ENCODE measurements at regions not wholly inside any gene's neighbourhood (a gene's known extent, or its start where the extent isn't known, plus 50 kb on each side); places are given as distances from the start of the nearest gene placed in this dataset.

- Histone ChIP-seq H3K4me1 (ENCODE audit: control insufficient read depth, insufficient read depth, low read length) (no peaks in the 10 kb centered on the region), H3K27me3 (ENCODE audit: control insufficient read depth, insufficient read depth, low read length) (no peaks in the 10 kb centered on the region), H3K9me3 (ENCODE audit: control insufficient read depth, insufficient read depth, low read length) (no peaks in the 10 kb centered on the region), H3K36me3 (ENCODE audit: control insufficient read depth, insufficient read depth, low read length) (no peaks in the 10 kb centered on the region), H3K4me3 (ENCODE audit: low read length) (no peak overlapping the region), H3K27ac (ENCODE audit: low read length) (no peak overlapping the region)
- no CpG with 5 or more reads among the region's 1 CpG for WGBS (ENCODE audit: insufficient coverage, insufficient read length)
- no peak for DNase-seq (ENCODE audit: low read depth, low spot score)
These were observed 368.6 kb upstream of the C2CD4B start for GRCh38 chr15:62533687-62534086.

GRCh38 chr15:62534996-62535395 is 369.9 kb upstream of the C2CD4B start:
- Histone ChIP-seq H3K36me3 (ENCODE audit: control insufficient read depth, insufficient read depth, low read length) (no peaks in the 10 kb centered on the region), H3K4me1 (ENCODE audit: control insufficient read depth, insufficient read depth, low read length) (no peaks in the 10 kb centered on the region), H3K9me3 (ENCODE audit: control insufficient read depth, insufficient read depth, low read length) (no peaks in the 10 kb centered on the region), H3K27me3 (ENCODE audit: control insufficient read depth, insufficient read depth, low read length) (no peaks in the 10 kb centered on the region), H3K4me3 (ENCODE audit: low read length) (no peak overlapping the region), H3K27ac (ENCODE audit: low read length) (no peak overlapping the region)
- DNase-seq (ENCODE audit: low read depth, low spot score), result no peak
- no CpG with 5 or more reads among the region's 2 CpGs for WGBS (ENCODE audit: insufficient coverage, insufficient read length)

GRCh38 chr15:62539236-62539635 is 374.2 kb upstream of the C2CD4B start:
- H3K27ac ChIP-seq (ENCODE audit: low read length), result no peak overlapping the region
- H3K4me3 ChIP-seq (ENCODE audit: low read length), result no peak overlapping the region
- H3K36me3 ChIP-seq (ENCODE audit: control insufficient read depth, insufficient read depth, low read length), result no peaks in the 10 kb centered on the region
- H3K27me3 ChIP-seq (ENCODE audit: control insufficient read depth, insufficient read depth, low read length), result no peaks in the 10 kb centered on the region
- no peaks in the 10 kb centered on the region for H3K9me3 ChIP-seq (ENCODE audit: control insufficient read depth, insufficient read depth, low read length)
- no peaks in the 10 kb centered on the region for H3K4me1 ChIP-seq (ENCODE audit: control insufficient read depth, insufficient read depth, low read length)
- WGBS (ENCODE audit: insufficient coverage, insufficient read length), result no CpG with 5 or more reads among the region's 1 CpG
- DNase-seq (ENCODE audit: low read depth, low spot score), result no peak

- no peaks in the 10 kb centered on the region for H3K9me3 ChIP-seq (ENCODE audit: control insufficient read depth, insufficient read depth, low read length)
- no peak for DNase-seq (ENCODE audit: low read depth, low spot score)
- H3K4me1 ChIP-seq (ENCODE audit: control insufficient read depth, insufficient read depth, low read length), result no peaks in the 10 kb centered on the region
- WGBS (ENCODE audit: insufficient coverage, insufficient read length), result no CpG with 5 or more reads among the region's 4 CpGs
- H3K4me3 ChIP-seq (ENCODE audit: low read length), result no peak overlapping the region
- no peaks in the 10 kb centered on the region for H3K36me3 ChIP-seq (ENCODE audit: control insufficient read depth, insufficient read depth, low read length)
- no peaks in the 10 kb centered on the region for H3K27me3 ChIP-seq (ENCODE audit: control insufficient read depth, insufficient read depth, low read length)
- no peak overlapping the region for H3K27ac ChIP-seq (ENCODE audit: low read length)
These were observed 376.2 kb upstream of the C2CD4B start for GRCh38 chr15:62541250-62541649.

GRCh38 chr15:62541846-62542245 is 376.8 kb upstream of the C2CD4B start:
- no peak for DNase-seq (ENCODE audit: low read depth, low spot score)
- Histone ChIP-seq H3K27me3 (ENCODE audit: control insufficient read depth, insufficient read depth, low read length) (no peaks in the 10 kb centered on the region), H3K9me3 (ENCODE audit: control insufficient read depth, insufficient read depth, low read length) (no peaks in the 10 kb centered on the region), H3K36me3 (ENCODE audit: control insufficient read depth, insufficient read depth, low read length) (no peaks in the 10 kb centered on the region), H3K4me3 (ENCODE audit: low read length) (no peak overlapping the region), H3K27ac (ENCODE audit: low read length) (no peak overlapping the region), H3K4me1 (ENCODE audit: control insufficient read depth, insufficient read depth, low read length) (no peaks in the 10 kb centered on the region)
- no CpG with 5 or more reads among the region's 6 CpGs for WGBS (ENCODE audit: insufficient coverage, insufficient read length)

- H3K27me3 ChIP-seq (ENCODE audit: control insufficient read depth, insufficient read depth, low read length), result no peaks in the 10 kb centered on the region
- no peaks in the 10 kb centered on the region for H3K36me3 ChIP-seq (ENCODE audit: control insufficient read depth, insufficient read depth, low read length)
- no peak overlapping the region for H3K4me3 ChIP-seq (ENCODE audit: low read length)
- H3K9me3 ChIP-seq (ENCODE audit: control insufficient read depth, insufficient read depth, low read length), result no peaks in the 10 kb centered on the region
- no peak overlapping the region for H3K27ac ChIP-seq (ENCODE audit: low read length)
- no CpG with 5 or more reads among the region's 3 CpGs for WGBS (ENCODE audit: insufficient coverage, insufficient read length)
- H3K4me1 ChIP-seq (ENCODE audit: control insufficient read depth, insufficient read depth, low read length), result no peaks in the 10 kb centered on the region
- no peak for DNase-seq (ENCODE audit: low read depth, low spot score)
These were observed 379.4 kb upstream of the C2CD4B start for GRCh38 chr15:62544446-62544845.

- H3K36me3 ChIP-seq (ENCODE audit: control insufficient read depth, insufficient read depth, low read length), result no peaks in the 10 kb centered on the region
- no peaks in the 10 kb centered on the region for H3K27me3 ChIP-seq (ENCODE audit: control insufficient read depth, insufficient read depth, low read length)
- H3K4me1 ChIP-seq (ENCODE audit: control insufficient read depth, insufficient read depth, low read length), result no peaks in the 10 kb centered on the region
- H3K27ac ChIP-seq (ENCODE audit: low read length), result no peak overlapping the region
- no peak for DNase-seq (ENCODE audit: low read depth, low spot score)
- WGBS (ENCODE audit: insufficient coverage, insufficient read length), result no CpG with 5 or more reads among the region's 4 CpGs
- H3K4me3 ChIP-seq (ENCODE audit: low read length), result no peak overlapping the region
- no peaks in the 10 kb centered on the region for H3K9me3 ChIP-seq (ENCODE audit: control insufficient read depth, insufficient read depth, low read length)
These were observed 380.6 kb upstream of the C2CD4B start for GRCh38 chr15:62545467-62546227.

- Histone ChIP-seq H3K9me3 (ENCODE audit: control insufficient read depth, insufficient read depth, low read length) (no peaks in the 10 kb centered on the region), H3K27me3 (ENCODE audit: control insufficient read depth, insufficient read depth, low read length) (no peaks in the 10 kb centered on the region), H3K27ac (ENCODE audit: low read length) (no peak overlapping the region), H3K36me3 (ENCODE audit: control insufficient read depth, insufficient read depth, low read length) (no peaks in the 10 kb centered on the region), H3K4me3 (ENCODE audit: low read length) (no peak overlapping the region), H3K4me1 (ENCODE audit: control insufficient read depth, insufficient read depth, low read length) (no peaks in the 10 kb centered on the region)
- no peak for DNase-seq (ENCODE audit: low read depth, low spot score)
- no CpG with 5 or more reads among the region's 4 CpGs for WGBS (ENCODE audit: insufficient coverage, insufficient read length)
These were observed 381.5 kb upstream of the C2CD4B start for GRCh38 chr15:62546628-62547027.

- Histone ChIP-seq H3K27me3 (ENCODE audit: control insufficient read depth, insufficient read depth, low read length) (no peaks in the 10 kb centered on the region), H3K27ac (ENCODE audit: low read length) (no peak overlapping the region), H3K9me3 (ENCODE audit: control insufficient read depth, insufficient read depth, low read length) (no peaks in the 10 kb centered on the region), H3K4me3 (ENCODE audit: low read length) (no peak overlapping the region), H3K36me3 (ENCODE audit: control insufficient read depth, insufficient read depth, low read length) (no peaks in the 10 kb centered on the region), H3K4me1 (ENCODE audit: control insufficient read depth, insufficient read depth, low read length) (no peaks in the 10 kb centered on the region)
- WGBS (ENCODE audit: insufficient coverage, insufficient read length), result no CpG with 5 or more reads among the region's 3 CpGs
- DNase-seq (ENCODE audit: low read depth, low spot score), result no peak
These were observed 382.5 kb upstream of the C2CD4B start for GRCh38 chr15:62547584-62547983.

GRCh38 chr15:62549345-62549970 is 384.4 kb upstream of the C2CD4B start:
- DNase-seq (ENCODE audit: low read depth, low spot score), result no peak
- WGBS (ENCODE audit: insufficient coverage, insufficient read length), result no CpG with 5 or more reads among the region's 5 CpGs
- no peak overlapping the region for H3K27ac ChIP-seq (ENCODE audit: low read length)
- no peaks in the 10 kb centered on the region for H3K27me3 ChIP-seq (ENCODE audit: control insufficient read depth, insufficient read depth, low read length)
- no peaks in the 10 kb centered on the region for H3K36me3 ChIP-seq (ENCODE audit: control insufficient read depth, insufficient read depth, low read length)
- no peaks in the 10 kb centered on the region for H3K4me1 ChIP-seq (ENCODE audit: control insufficient read depth, insufficient read depth, low read length)
- no peak overlapping the region for H3K4me3 ChIP-seq (ENCODE audit: low read length)
- no peaks in the 10 kb centered on the region for H3K9me3 ChIP-seq (ENCODE audit: control insufficient read depth, insufficient read depth, low read length)

- Histone ChIP-seq H3K27ac (ENCODE audit: low read length) (no peak overlapping the region), H3K4me3 (ENCODE audit: low read length) (no peak overlapping the region), H3K4me1 (ENCODE audit: control insufficient read depth, insufficient read depth, low read length) (no peaks in the 10 kb centered on the region), H3K9me3 (ENCODE audit: control insufficient read depth, insufficient read depth, low read length) (no peaks in the 10 kb centered on the region), H3K36me3 (ENCODE audit: control insufficient read depth, insufficient read depth, low read length) (no peaks in the 10 kb centered on the region), H3K27me3 (ENCODE audit: control insufficient read depth, insufficient read depth, low read length) (no peaks in the 10 kb centered on the region)
- no CpG with 5 or more reads among the region's 3 CpGs for WGBS (ENCODE audit: insufficient coverage, insufficient read length)
- DNase-seq (ENCODE audit: low read depth, low spot score), result no peak
These were observed 385.0 kb upstream of the C2CD4B start for GRCh38 chr15:62550106-62550505.
